Myocyte (in vitro differentiated cells): ENCODE measurements at regions not wholly inside any gene's neighbourhood (a gene's known extent, or its start where the extent isn't known, plus 50 kb on each side); places are given as distances from the start of the nearest gene placed in this dataset.
"Not testable (repeated sequence)": the region's sequence is repeated elsewhere in the genome, so short reads cannot be mapped to it uniquely, and the experiment has no call there.

Source experiments
- DNase-seq: peaks from one replicate; pipeline ENCODE4 v3.0.0-alpha.2; 2012; ENCODE audit warnings: low read depth

DNA sequence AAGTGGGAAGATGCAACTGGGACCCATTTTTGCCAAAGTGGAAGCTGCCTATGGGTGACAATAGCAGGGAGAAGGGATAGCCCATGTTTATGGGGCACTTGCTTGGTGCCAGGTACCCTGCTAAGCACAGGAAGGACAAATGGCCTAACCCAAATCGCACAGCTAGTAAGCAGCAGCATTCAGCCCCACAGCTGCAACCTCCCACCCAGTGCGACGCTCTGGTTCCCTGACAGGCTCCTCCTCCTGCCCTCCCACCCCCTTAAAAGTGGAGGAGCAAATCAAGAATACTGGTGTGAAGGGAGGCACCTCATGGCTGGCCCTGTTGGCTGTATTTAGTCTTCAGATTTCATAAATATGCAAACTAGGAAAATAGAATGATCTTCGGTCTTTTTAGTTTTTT lies 76.2 kb downstream of the RIN2 start:
- DNase-seq = no peak

DNA sequence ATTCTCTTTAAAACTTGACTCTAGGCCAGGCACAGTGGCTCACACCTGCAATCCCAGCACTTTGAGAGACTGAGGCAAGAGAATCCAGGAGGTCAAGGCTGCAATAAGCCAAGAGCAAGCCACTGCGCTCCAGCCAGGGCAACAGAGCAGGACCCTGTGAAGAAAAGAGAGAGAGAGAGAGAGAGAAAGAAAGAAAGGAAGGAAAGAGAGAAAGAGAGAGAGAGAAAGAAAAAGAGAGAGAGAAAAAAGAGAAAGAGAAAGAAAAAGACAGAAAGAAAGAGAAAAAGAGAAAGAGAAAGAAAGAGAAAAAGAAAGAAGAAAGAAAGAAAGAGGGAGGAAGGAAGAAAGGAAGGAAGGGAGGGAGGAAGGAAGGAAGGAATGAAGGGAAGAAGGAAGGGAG lies 76.7 kb downstream of the RIN2 start:
- DNase-seq = no peak

DNA sequence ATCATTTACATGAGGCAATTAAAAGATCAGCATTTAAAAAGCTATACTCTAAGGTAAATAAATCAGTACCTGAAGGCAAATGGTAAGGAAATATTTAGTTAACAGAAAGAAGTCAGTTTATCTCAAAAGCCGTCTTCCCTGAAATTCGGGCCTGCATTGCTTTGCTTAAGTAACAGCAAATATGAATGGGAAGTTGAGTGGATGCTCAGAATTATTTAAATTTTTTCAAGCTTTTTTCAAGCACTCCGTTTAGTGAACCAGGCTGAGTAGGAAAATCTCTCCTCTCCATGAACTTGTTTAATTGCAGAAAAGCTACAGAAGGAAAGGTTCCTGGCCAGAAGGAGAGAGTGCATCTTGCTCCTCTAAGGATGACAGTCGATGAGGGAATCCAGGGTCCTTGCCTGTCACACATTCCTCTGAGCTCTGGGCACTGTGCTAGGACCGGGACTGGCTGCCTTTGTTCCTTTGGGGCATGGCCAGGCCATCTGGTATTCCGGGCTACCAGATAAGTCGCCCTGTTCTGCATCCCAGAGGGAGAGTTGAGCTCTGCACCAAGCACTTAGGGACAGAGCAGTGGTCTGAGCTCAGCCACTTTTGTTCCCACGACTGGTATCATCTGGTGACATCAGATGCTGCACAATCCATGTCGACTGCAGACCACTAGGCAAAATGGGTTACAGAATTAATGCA lies 77.6 kb downstream of the RIN2 start:
- peak; percentile 72 for DNase-seq

DNA sequence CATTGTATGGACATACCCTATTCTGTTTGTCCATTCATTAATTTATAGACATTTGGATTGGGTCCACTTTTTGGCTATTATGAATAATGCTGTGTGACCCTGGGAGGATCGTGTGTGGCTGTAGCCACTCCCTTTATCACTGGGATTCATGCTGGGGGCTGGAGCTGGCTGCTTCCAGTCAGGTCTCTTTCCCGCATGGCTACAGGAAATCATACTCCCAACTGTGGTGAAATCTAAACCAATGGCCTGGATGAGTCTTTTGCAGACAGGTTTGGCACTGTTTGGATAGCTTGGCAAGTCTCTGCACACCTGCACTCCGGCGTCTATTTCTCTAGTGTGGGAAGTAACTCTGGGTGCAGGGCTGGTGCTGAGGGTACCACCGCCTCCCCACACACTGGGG lies 80.4 kb downstream of the RIN2 start:
- no peak for DNase-seq

DNA sequence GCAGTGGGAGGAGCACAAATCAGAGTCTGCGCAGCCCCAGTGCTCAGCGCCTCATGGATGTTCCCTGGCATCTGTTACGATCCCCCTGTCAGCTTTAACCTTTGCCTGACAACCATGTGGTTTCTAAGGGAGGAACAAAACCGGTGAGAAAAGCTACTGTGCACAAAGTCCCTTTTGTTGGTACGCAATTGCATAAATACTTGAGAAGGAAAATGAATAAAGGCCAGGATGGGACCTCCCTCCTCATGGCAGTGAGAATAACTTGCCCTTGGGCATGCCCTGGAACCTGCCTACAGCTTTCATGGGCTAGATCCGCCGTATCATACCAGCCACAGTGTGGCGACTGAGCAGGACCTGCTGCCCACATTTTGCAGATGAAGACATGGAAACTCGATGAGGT lies 81.0 kb downstream of the RIN2 start:
- no peak for DNase-seq

DNA sequence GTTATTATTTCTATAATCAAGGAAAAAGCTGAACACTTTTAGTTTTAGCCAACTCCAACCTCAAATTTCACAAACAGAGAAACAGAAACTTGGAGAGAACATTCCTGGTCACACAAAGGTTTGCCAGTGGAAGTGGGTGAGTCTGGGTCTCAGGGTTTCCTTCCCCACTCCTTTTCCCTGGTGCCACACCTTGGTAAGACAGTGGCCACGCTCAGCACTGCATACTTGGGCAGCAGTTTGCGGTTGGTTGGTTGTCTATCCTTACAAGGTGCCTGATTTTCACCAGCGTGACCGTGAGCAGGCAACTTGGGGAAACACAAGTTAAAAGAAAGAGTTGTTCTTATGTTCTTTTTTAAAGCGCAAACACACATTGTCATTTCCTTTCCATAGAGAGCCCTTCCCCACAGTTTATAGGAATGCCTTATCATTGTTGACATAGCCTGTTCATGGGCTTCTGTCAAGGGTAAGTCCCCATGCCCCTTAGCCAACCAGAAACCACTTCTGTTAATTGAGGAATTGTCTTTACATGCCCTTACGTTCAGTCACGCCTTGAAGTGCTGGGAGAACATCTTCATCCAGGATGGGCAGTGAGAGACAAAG lies 82.2 kb downstream of the RIN2 start:
- DNase-seq = no peak

DNA sequence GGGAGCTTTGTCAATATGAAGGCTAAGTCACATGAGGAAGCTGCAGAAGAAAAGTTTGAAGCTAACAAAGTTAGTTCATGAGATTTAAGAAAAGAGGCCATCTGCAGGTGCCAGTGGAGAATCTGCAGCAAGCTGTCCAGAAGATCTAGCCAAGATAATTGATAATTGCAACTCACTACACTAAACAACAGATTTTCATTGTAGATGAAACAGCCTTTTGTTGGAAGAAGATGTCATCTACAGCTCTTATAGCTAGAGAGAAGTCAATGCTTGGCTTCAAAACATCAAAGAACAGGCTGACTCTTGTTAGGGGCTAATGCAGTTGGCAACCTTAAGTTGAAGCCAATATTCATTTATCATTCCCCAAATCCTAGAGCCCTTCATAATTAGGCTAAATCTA lies 83.7 kb downstream of the RIN2 start:
- DNase-seq = no peak

DNA sequence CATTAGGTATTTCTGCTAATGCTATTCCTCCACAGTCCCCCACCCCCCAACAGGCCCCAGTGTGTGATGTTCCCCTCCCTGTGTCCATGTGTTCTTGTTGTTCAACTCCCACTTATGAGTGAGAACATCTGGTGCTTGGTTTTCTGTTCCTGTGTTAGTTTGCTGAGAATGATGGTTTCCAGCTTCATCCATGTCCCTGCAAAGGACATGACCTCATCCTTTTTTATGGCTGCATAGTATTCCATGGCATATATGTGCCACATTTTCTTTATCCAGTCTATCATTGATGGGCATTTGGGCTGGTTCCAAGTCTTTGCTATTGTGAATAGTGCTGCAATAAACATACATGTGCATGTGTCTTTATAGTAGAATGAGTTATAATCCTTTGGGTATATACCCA lies 86.8 kb downstream of the RIN2 start:
- DNase-seq = not testable (repeated sequence)

DNA sequence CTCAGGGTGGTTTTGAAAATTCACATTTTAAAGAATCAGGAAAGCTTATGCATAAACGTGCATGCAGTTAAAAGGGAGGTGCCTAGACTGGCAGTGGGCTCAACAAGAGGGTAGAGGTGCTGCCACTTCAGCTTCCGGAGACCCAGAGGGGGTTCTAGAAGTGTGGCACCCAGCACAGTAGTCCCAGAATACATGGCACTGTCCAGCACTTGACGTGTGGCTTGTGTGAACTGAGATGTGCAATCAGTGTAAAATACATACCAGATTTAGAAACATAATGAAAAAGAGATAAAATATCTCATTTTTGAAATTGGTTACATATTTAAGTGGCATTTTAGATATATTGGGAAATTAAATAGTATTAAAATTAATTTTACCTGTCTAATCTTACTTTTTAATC lies 89.3 kb downstream of the RIN2 start:
- DNase-seq = no peak

DNA sequence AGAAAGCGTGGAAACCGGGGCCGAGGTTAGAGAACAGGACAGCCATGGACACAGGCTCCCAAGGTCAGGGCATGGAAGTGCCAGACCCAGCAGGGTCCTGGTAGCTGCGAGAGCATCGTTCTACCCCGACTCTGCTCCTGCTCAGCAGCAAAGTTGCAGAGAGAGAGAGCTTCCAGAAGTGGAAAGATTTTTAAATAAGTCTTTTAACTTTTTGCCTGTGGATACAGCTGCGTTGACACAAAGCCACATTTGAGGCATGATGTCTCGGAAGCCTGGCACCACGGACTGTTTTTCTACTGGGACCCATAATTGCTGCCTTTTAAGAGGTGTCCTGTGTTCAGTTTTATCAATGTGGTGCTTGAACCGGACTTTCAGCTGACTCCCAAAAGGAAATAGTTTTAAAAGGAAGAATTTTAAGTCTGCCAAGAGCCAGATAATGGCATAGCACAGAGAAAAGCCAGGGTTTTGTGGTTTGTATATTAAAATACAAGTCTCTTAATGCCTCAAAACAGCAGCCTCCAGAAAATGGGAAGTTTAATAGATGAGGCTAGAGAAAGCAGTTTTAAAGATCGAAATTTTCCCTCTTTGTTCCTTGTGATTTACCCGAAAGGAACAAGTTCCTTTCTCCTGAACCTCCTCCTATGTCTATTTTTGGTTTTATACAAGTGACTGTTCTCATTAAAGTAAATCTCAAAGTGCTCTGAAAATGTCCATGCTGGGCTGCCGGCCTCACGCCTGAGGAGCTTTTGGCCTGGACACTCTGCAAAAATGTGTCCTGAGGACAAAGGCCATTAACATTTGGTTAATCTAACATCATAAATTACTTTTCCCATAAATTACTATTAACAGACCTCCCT lies 91.5 kb downstream of the RIN2 start:
- peak; percentile 30 for DNase-seq

DNA sequence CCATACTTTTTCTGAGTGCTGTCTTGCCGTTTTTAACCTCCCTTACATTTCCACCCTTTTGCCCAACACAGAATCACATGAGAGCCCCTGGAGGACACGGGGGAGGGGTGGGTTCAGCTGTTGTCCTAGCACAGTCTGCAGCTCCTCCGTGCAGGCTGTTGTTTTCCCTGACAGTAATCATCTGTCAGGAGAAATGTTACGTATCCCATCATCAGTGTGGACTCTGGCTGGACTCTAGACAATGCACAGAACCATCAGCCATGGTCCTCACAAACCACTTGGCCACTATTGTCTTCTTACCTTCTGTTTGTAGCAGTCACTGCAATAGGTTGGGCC lies 92.1 kb downstream of the RIN2 start:
- peak; percentile 82 for DNase-seq

DNA sequence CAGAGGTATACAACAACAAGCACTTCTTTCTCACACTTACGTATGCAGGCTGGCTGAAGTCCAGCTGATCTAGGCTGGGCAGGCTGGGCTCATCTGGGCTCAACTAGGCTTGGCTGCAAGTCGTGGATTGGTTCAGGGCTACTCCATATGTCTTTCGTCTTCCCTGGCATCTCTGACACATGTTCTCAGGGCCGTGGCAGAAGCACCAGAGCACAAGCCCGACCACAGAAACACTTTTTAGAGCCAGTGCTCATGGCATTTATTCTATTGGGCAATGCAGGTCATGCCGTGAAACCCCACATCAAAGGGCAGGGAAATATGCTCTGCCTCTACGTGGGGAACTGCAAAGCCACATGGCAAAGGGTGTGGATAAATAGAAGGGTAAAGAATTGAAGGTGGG lies 93.8 kb downstream of the RIN2 start:
- DNase-seq = peak; percentile 34

DNA sequence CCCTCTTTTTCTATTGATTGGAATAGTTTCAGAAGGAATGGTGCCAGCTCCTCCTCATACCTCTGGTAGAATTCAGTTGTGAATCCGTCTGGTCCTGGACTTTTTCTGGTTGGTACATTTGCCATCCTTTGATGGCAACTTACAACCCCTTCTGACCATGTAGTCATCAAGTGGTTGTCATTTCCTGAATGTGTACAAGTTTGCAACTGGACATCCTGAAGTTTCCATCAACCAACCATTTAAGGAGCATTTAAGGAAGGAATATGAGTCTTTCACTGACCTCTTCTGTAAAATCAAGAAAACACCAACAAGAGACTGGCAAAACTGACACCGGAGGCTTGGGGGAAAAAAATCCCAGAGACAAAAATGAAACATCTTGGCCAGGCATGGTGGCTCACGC lies 97.4 kb downstream of the RIN2 start:
- DNase-seq = no peak

DNA sequence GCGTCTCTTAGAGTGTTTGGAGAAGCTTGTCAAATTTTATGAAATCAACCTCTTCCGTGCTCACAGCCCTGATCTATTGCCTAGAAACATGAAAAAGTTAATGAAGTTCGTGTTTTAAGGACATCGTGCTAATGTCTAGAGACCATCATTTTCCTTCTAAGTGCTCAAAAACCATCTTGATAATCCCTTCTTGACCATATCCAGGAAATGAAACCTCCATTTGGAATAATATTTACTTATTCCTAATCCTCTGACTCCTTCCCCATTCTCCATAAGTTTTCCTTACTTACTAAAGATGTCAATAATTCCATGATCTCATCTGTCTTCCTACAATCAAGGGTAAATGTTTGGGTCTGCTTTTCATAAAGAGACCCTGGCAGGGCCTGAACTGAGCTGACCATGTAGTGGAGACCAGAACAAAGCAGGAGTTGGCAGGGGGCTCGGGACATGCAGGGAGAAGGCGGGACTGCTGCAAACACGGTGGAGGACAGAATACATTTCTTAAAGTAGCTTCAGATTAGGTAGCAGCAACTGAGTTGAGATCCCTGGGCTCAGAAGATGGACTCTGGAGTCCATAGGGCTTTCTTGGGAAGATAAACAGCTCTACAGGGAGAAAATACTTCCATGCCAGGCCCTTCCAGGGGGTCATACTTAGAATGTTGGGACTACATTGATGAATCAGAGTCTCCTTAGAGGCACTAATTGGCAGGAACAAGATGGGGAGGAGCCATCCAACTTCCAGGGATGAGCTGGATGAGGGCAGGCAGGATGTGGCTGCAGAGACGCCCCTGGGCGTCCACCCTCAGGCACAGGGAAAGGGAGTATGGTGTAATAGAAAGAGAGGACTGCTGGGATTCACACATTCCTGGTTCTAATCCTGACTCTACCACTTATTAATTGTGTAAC lies 100.7 kb downstream of the RIN2 start:
- DNase-seq = no peak

DNA sequence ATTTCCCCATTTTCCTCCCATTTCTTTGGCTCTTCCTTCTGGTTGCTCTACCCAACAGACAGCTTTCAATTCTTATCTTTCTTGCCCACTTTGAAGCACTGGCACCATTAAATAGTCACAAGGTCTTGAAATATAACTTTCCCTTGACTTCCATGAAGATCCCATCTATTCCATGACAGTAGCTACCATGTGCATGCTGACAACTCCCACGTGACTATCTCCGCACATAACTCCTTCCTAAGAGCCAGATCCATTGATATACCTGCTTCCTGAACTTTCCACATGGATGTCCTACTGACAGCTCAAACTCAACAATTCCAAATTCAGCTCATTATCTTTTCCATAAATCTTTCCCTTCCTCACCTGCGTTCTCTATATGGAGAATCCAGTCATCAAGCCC lies 101.4 kb downstream of the RIN2 start:
- no peak for DNase-seq

DNA sequence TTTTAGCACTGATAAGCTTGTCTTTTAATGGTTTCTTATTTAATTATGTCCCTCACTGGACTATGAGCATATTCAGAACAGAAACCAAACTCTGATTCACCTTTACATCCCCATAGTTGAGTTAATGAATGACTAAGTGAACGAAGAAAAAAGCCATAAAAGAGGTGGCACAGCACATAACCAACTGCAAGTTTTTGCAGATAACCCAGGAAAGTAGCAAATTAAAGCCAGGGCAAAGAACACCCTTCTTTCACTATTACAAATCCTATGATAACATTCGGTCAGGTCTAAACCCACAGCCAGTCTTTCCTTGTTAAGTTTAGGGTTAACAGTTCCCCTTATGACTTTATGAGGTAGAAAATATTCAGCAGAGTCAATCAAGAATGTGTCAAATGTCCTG lies 102.7 kb downstream of the RIN2 start:
- DNase-seq = no peak

DNA sequence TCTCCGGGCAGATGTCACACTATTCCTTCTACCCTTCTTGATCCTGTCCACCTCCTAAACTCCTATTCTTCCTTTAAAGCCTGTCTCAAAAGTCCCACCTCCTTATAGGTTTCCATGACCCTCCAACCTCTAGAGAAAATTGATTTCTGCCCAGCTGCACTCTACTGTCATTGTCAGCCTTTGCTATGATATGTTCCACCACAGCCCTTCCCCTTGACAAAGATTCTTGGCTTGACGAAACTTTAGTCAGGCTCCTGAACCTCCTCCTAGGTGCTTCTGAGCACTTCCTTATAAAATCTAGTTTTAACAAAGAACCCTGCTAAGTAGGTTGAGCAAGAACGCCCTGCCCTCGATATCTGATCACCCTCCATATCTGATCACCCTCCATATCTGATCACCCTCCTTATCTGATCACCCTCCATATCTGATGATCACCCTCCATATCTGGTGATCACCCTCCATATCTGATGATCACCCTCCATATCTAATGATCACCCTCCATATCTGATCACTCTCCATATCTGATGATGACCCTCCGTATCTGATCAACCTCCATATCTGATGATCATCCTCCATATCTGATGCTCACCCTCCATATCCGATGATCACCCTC lies 103.2 kb downstream of the RIN2 start:
- no peak for DNase-seq

DNA sequence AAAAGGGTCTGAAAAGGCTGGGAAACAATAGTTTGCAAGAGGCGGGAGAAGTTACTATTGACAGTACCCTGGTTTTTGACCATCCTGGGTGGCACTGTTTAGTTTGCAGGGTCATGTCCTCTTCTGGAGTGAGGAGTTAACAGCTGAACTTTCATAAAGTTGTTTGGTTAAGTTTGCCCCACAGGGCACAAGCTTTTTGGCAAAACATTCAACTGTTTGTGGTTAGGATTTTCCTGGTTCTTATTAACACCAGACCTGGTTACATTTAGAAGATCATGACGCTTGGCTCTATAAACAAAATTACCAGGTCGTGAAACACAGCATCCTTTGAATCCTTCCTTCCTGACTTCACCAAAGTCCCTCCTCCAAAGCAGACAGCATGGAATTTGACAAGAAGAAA lies 106.1 kb downstream of the RIN2 start:
- DNase-seq = peak; percentile 54

DNA sequence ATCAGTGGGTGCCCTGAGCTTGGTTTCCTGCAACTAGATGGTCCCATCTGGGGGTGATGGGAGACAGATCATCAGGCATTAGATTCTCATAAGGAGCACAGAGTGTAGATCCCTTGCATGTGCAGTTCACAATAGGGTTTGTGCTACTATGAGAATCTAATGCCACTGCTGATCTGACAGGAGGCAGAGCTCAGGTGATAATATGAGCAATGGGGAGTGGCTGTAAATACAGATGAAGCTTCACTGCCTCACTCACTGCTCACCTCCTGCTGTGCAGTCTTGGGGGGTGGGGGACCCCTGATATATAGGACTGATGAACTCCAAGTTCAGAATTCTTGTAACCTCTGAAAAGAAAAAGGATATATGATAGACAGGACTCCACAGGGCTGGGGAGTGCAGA lies 108.0 kb downstream of the RIN2 start:
- no peak for DNase-seq

DNA sequence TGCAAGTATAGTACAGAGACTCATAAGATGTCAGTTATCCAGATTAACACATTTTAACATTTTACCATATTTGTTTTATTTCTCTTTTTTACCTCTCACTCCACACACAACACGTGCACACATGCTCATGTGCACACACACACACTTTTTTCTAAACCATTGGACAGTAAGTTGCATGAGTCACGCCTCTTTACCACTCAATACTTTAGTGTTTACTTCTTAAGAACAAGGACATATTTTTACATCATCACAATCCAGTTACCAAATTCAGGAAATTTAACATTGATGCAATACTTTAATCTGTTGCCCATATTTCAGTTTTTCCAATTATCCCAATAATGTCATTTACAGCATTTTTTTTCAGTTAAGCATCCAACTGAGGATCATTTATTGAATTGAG lies 109.0 kb downstream of the RIN2 start:
- no peak for DNase-seq

DNA sequence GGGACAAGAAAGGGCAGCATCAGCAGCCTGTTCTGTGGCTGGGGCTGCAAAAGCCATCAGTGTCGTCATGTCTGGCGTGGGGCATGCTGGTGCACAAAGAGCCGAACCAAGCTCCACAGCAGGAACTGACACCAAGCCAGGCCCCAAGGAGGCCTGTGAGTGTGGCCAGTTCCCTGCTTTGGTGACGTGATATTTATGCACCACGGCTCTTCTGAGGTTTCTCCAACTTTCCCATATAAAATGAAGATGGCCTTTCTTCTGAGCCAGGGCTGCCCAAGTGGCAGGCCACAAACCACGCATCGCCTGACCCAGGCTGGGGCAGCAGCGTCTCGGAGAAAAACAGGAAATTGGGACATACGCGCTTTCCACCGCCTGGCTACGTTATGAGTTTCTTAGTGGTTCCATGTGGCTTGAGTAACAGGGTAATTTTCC lies 109.9 kb downstream of the RIN2 start:
- no peak for DNase-seq
